NCI-H510A (cell line): ENCODE measurements at regions not wholly inside any gene's neighbourhood (a gene's known extent, or its start where the extent isn't known, plus 50 kb on each side); places are given as distances from the start of the nearest gene placed in this dataset.
"Not testable (repeated sequence)": the region's sequence is repeated elsewhere in the genome, so short reads cannot be mapped to it uniquely, and the experiment has no call there.

Source experiments
- DNase-seq: peaks from one replicate; lab custom pipeline; 2025; lab: John Stamatoyannopoulos, UW

GRCh38 chr2:72078773-72079172 lies 68.9 kb downstream of the CYP26B1 start:
- DNase-seq: no peak

- no peak for DNase-seq
Observed at GRCh38 chr2:72077702-72078169, 69.9 kb downstream of the CYP26B1 start.

- DNase-seq: not testable (repeated sequence)
Observed at GRCh38 chr2:72073373-72073772, 74.3 kb downstream of the CYP26B1 start.

GRCh38 chr2:72064197-72064596 lies 83.5 kb downstream of the CYP26B1 start:
- not testable (repeated sequence) for DNase-seq

- DNase-seq: no peak
Observed at GRCh38 chr2:72062336-72062735, 85.3 kb downstream of the CYP26B1 start.

- DNase-seq: no peak
Observed at GRCh38 chr2:72057308-72057707, 90.4 kb downstream of the CYP26B1 start.

- no peak for DNase-seq
Observed at GRCh38 chr2:72051971-72052505, 95.6 kb downstream of the CYP26B1 start.

- DNase-seq: no peak
Observed at GRCh38 chr2:72051204-72051603, 96.5 kb downstream of the CYP26B1 start.

GRCh38 chr2:72050734-72051133 lies 96.9 kb downstream of the CYP26B1 start:
- no peak for DNase-seq

GRCh38 chr2:72048881-72049477 lies 98.7 kb downstream of the CYP26B1 start:
- DNase-seq: no peak

GRCh38 chr2:72043985-72044384 lies 103.7 kb downstream of the CYP26B1 start:
- no peak for DNase-seq

GRCh38 chr2:72041638-72042111 lies 106.0 kb downstream of the CYP26B1 start:
- no peak for DNase-seq

GRCh38 chr2:72040629-72041571 lies 106.8 kb downstream of the CYP26B1 start:
- DNase-seq: no peak

GRCh38 chr2:72038524-72038923 lies 109.1 kb downstream of the CYP26B1 start:
- no peak for DNase-seq

GRCh38 chr2:72037261-72037666 lies 110.4 kb downstream of the CYP26B1 start:
- no peak for DNase-seq

- DNase-seq: no peak
Observed at GRCh38 chr2:72036595-72036994, 111.1 kb downstream of the CYP26B1 start.

GRCh38 chr2:72036173-72036545 lies 111.5 kb downstream of the CYP26B1 start:
- no peak for DNase-seq

- DNase-seq: no peak
Observed at GRCh38 chr2:72035518-72036172, 112.0 kb downstream of the CYP26B1 start.

- no peak for DNase-seq
Observed at GRCh38 chr2:72034353-72035095, 113.1 kb downstream of the CYP26B1 start.

- DNase-seq: no peak
Observed at GRCh38 chr2:72033636-72034035, 114.0 kb downstream of the CYP26B1 start.

GRCh38 chr2:72032481-72033041 lies 115.1 kb downstream of the CYP26B1 start:
- DNase-seq: no peak
